Adipocyte (in vitro differentiated cells): ENCODE measurements at regions not wholly inside any gene's neighbourhood (a gene's known extent, or its start where the extent isn't known, plus 50 kb on each side); places are given as distances from the start of the nearest gene placed in this dataset.

ENCODE experiments used
- DNase-seq: peaks from one replicate; pipeline ENCODE4 v3.0.0-alpha.2; 2015; ENCODE audit warnings: low read depth
- H3K27me3 ChIP-seq: replicated peaks from 2 replicates; pipeline ENCODE4 v1.7.0; 2013; ENCODE audit warnings: mild to moderate bottlenecking, low read length, moderate library complexity; ENCODE audit not compliant: control insufficient read depth, insufficient read depth
- H3K36me3 ChIP-seq: 2 replicates; pipeline ENCODE4 v1.7.0; 2013; ENCODE audit warnings: low read length, mild to moderate bottlenecking, moderate library complexity; ENCODE audit not compliant: control insufficient read depth, insufficient read depth, severe bottlenecking
- H3K4me1 ChIP-seq: 2 replicates; pipeline ENCODE4 v1.7.0; 2013; ENCODE audit warnings: mild to moderate bottlenecking, low read length, moderate library complexity; ENCODE audit not compliant: control insufficient read depth, insufficient read depth
- H3K4me3 ChIP-seq: 2 replicates; pipeline ENCODE4 v1.7.0; 2013; ENCODE audit warnings: mild to moderate bottlenecking, low read length, moderate library complexity
- H3K9ac ChIP-seq: 2 replicates; pipeline ENCODE4 v1.7.0; 2013; ENCODE audit warnings: mild to moderate bottlenecking, low read length, moderate library complexity
- H3K9me3 ChIP-seq: 2 replicates; pipeline ENCODE4 v1.7.0; 2013; ENCODE audit warnings: mild to moderate bottlenecking, low read length, moderate library complexity; ENCODE audit not compliant: control insufficient read depth

DNA sequence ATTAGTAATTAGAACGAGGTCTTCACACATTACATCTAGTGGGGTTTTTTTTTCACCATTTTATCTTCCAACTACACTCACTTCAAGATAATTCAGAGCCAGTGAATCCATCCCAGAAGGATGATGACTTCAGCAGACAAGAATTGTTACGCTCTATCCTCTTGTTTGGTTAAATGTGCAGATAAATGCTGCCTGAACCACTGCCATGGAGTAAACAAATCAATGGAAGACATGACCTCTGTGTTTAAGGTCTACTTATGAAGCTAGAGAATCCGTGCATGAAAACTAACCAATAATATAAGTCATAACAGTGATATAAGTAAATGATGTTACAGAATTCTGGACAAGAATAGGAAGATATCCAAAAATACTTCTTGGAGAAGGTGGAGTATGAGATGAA, 602.6 kb downstream of the TLR4 start:
- no peak for DNase-seq

DNA sequence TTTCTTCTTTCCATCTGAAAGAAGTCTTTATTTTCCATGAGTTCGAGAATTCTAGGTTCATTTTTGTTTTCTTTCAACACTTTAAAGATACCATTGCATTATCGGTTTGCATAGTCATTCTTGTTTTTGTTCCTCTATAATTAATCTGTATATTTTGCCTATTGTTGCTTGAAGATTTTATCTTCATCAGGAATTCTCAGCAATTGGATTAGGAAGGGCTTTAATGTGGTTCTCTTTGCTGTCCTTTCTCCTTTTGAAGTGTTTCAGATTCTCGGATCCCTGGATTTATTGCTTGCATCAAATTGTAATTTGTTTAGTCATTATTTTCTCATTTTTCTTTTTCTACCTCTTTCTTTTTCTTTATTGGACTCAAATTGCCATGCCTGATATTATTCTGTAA, 609.8 kb downstream of the TLR4 start:
- DNase-seq = no peak

More for the DNA sequence above, 602.6 kb downstream of the TLR4 start:
- Histone ChIP-seq H3K36me3 (no peaks in the 10 kb centered on the region), H3K9ac (no peak overlapping the region), H3K4me1 (no peaks in the 10 kb centered on the region), H3K4me3 (no peak overlapping the region), H3K9me3 (peaks cover 2% of the 10 kb centered on the region), H3K27me3 (no peaks in the 10 kb centered on the region)

DNA sequence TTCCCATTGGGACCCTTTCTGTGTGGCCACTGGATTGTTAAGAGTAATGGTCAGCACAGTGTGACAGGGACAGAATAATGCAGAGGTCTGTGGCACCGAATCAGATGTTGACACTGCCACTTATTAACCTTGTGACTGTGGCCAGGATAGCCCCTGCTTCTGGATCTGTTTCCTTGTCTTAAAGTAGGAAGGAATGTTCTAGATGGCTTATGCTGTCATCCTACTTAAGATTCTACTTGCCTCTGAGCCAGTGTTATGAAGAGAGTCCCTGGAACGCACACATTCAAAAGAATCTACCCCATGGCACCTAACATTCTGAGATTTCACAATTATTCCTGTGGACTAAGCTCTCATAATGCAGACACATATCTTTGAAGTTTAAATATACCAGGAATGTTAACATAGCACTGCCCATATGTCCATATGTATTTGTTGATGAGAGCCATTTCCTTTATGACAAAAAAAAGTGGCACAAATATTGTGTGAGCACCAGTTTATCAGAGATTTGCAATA, 612.7 kb downstream of the TLR4 start:
- no peak for DNase-seq
- no peaks in the 10 kb centered on the region for H3K9me3 ChIP-seq

More for the DNA sequence above, 609.8 kb downstream of the TLR4 start:
- Histone ChIP-seq H3K27me3 (no peaks in the 10 kb centered on the region), H3K9ac (no peak overlapping the region), H3K4me1 (no peaks in the 10 kb centered on the region), H3K36me3 (no peaks in the 10 kb centered on the region), H3K4me3 (no peak overlapping the region), H3K9me3 (peaks cover 2% of the 10 kb centered on the region)

DNA sequence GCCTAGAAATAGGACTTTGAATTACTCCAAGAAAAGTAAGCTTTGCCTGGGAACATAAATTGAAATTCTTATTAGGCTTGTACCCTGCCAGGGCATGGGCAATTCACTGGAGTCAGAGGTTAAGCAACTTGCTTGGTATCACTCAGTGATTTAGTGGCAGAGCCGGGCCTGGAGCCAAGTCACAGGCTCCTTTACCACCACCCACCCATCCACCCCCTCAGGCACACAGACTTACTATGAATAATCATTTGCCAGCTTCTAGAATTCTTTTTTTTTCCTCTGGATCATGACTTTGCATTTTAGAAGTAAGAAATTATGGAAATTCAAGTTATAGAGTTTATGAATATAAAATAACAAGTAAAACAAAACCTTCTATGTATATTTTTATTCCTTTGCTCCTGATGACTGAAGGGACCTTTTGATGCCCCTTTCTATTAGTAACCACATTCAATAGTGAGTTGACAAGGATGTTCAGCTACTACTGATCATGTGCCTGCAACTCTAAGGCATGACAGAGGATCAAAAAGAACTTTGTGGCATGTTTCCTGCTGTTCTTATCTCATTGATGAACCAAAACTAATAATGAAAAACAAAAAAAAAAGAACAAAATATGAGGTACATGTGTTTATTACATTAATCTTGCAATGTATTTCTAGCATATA, 614.7 kb downstream of the TLR4 start:
- Histone ChIP-seq H3K27me3 (no peaks in the 10 kb centered on the region), H3K4me1 (no peaks in the 10 kb centered on the region), H3K4me3 (no peak overlapping the region), H3K9me3 (no peaks in the 10 kb centered on the region), H3K9ac (no peak overlapping the region), H3K36me3 (no peaks in the 10 kb centered on the region)
- no peak for DNase-seq

More for the DNA sequence above, 612.7 kb downstream of the TLR4 start:
- no peaks in the 10 kb centered on the region for H3K36me3 ChIP-seq
- no peaks in the 10 kb centered on the region for H3K4me1 ChIP-seq
- H3K27me3 ChIP-seq = no peaks in the 10 kb centered on the region
- no peak overlapping the region for H3K4me3 ChIP-seq
- no peak overlapping the region for H3K9ac ChIP-seq

DNA sequence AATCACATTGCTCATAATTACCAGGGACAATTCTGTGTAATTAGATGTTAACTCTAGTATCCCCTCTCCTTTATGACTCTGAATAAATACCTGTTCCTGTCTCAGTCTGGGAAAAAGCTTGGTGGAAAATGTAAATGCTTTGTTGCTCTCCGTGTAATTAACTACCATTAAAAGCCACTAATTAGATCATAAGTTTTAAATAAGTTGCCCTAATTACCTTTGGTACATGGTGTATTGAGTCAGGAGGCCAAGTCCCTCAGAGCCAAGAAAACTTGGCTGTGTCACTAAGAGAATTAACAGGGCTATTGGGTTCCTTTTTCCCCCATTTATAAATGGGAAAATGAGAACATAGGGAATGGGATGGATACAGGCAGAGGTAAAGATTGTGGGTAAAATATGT, 617.6 kb downstream of the TLR4 start:
- Histone ChIP-seq H3K9ac (no peak overlapping the region), H3K4me1 (no peaks in the 10 kb centered on the region), H3K27me3 (no peaks in the 10 kb centered on the region), H3K36me3 (no peaks in the 10 kb centered on the region), H3K9me3 (no peaks in the 10 kb centered on the region), H3K4me3 (no peak overlapping the region)
- DNase-seq = no peak

DNA sequence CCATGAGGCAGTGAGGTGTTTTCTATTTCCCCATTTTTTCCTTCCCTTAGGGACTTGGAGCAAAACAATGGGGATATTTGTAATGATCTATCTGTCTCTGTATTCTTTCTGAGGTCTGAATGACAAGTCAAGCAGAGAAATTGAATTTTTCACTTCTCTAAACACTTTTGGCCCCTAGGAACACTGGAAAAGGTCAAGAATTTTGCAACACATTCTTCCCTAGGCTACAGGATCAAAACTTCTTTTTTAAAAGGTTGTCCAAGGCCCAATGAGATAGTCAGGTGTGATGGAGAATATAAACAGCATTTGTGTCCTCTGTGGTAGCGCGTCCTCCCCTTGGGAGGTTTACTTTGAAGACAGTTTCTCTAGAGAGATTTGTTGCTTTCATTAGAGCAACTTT, 620.5 kb downstream of the TLR4 start:
- H3K9me3 ChIP-seq = no peaks in the 10 kb centered on the region
- no peaks in the 10 kb centered on the region for H3K36me3 ChIP-seq
- DNase-seq = no peak

DNA sequence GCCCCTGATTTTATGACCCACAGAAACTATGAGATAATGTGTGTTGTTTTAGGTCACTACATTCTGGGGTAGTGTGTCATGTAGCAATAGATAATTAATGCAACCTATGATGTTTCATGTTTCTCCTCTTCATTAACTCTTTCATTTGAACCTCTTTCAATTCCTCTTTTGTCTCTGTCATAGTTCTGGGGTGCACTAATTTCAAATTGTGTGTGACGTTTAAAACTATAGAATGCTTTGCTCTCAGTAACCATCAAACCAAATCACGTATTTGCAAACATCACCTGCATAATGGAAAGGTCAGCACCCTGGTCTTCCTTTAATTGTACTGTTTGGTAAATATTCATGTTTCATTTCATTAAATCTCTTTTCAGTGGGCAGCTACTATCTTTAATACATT, 621.6 kb downstream of the TLR4 start:
- no peaks in the 10 kb centered on the region for H3K9me3 ChIP-seq
- H3K4me3 ChIP-seq = no peak overlapping the region

More for the DNA sequence above, 620.5 kb downstream of the TLR4 start:
- Histone ChIP-seq H3K27me3 (no peaks in the 10 kb centered on the region), H3K4me3 (no peak overlapping the region), H3K4me1 (no peaks in the 10 kb centered on the region), H3K9ac (no peak overlapping the region)

DNA sequence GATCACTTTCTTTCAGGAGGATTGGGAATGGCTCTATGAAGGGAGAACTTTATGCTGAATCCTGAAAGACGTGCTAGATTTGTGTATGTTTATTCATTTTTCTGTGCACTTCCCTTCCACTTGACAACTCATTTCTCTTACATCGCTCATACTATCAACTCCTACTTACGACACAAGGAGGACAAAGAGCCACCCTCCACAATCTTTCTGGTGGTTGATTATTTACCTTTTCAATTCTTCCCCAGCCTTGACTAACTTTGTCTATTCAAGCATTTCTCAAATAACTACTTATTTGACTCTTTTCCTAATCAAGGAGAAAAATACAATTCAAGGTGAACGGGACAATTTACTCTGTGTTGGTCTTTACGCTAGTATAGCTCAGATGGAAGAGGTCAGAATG, 622.1 kb downstream of the TLR4 start:
- Histone ChIP-seq H3K9me3 (no peaks in the 10 kb centered on the region), H3K36me3 (no peaks in the 10 kb centered on the region), H3K4me1 (no peaks in the 10 kb centered on the region), H3K4me3 (no peak overlapping the region), H3K9ac (no peak overlapping the region), H3K27me3 (no peaks in the 10 kb centered on the region)
- DNase-seq = no peak

More for the DNA sequence above, 621.6 kb downstream of the TLR4 start:
- Histone ChIP-seq H3K27me3 (no peaks in the 10 kb centered on the region), H3K4me1 (no peaks in the 10 kb centered on the region), H3K36me3 (no peaks in the 10 kb centered on the region), H3K9ac (no peak overlapping the region)
- no peak for DNase-seq

DNA sequence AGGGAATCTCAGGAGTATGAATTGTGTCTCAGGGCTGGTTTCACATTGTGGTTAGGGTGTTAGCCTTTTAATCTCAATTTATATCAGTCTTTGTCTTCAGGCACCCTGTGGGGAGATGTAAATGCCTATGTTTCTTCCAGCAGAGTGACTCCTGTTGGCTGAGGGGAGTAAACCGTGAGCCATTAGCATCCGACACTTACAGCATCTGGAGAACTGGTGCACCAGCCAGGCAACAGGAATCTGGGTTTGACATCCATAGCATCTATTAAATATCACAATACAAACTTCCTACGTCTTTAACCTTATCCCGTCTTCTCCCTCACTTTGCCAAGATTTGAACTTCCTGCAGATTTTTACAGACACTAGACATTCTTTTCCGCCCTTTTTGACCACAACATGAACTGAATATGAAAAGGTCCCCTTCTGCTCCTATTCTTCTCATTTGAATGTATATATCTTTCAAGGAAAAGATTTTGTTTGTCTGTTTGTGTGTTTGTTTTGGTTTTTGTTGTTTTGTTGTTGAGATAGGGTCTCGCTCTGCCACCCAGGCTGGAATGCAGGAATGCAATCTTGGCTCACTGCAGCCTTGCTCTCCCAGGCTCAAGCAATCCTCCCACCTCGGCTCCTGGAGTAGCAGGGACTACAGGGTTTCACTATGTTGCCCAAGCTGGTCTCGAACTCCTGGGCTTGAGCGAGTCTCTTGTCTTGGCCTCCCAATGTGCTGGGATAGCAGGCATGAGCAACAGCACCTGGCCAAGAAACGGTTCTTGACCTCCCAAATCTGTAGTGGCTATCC, 626.2 kb downstream of the TLR4 start:
- no peak for DNase-seq
- H3K36me3 ChIP-seq = no peaks in the 10 kb centered on the region
- no peak overlapping the region for H3K4me3 ChIP-seq
- no peaks in the 10 kb centered on the region for H3K27me3 ChIP-seq
- H3K9ac ChIP-seq = no peak overlapping the region
- no peaks in the 10 kb centered on the region for H3K4me1 ChIP-seq
- no peaks in the 10 kb centered on the region for H3K9me3 ChIP-seq

DNA sequence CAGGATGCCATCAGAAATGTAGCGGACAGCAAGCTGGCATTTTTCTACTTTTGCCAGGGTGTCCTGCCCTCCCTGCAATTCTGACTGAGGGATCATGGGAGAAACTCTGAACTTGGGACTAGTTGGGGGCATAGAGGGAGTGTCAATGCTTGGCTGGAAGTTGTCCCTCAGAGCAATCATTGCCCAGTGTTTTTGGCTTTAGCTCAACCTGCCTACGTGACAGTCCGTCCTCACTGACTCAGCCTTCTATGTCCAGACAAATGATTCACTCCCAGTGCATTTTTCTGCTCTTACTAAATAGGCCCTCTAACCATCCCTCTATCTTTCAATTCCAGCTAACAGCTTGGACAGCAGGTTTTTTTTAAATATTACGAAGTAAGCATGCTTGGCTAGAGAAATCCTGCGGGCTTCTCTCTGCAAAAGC, 627.4 kb downstream of the TLR4 start:
- DNase-seq = no peak
- Histone ChIP-seq H3K27me3 (no peaks in the 10 kb centered on the region), H3K4me1 (no peaks in the 10 kb centered on the region), H3K9me3 (no peaks in the 10 kb centered on the region), H3K9ac (no peak overlapping the region), H3K36me3 (no peaks in the 10 kb centered on the region), H3K4me3 (no peak overlapping the region)

DNA sequence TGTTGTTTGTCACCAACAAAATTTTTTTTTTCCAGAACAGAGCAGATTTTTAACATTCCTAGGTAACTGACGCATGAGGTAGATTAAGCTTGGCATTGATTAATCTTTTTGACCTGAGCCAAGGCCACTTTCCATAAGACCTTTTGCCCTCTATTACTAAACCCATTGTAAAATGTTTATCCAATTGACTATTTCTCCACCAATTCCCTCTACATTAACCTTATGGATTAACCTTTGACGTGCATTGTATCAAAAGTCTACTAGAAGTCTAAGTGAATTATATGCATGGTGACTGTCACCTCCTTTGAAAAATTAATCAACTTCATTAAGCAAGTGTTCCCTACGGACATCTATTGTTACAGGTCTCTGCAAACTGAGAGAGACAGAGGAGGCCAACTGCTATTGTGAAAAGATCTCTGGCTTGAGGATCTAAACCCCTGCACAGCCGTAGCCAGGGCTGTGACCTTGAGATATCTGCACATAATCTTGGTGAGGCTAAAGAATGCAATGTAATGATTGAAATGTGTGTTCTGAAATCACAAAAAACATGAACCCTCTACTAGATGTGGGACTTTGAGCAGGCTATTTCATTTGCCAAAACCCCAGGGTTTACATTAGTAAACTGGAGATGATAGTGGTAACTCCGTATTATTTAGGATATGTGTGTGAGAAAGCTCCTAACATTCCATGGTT, 632.2 kb downstream of the TLR4 start:
- DNase-seq = no peak
- Histone ChIP-seq H3K9me3 (no peaks in the 10 kb centered on the region), H3K9ac (no peak overlapping the region), H3K27me3 (no peaks in the 10 kb centered on the region), H3K4me1 (no peaks in the 10 kb centered on the region), H3K4me3 (no peak overlapping the region), H3K36me3 (no peaks in the 10 kb centered on the region)
